Stimulated activated naive B cell treated with anti-CD40 and anti-IgM and Interleukin-4, amounts not matched to agents 10 μg/mL and 1 μg/mL and 100 μg/mL, for 72 hours (primary cell): ENCODE measurements at regions not wholly inside any gene's neighbourhood (a gene's known extent, or its start where the extent isn't known, plus 50 kb on each side); places are given as distances from the start of the nearest gene placed in this dataset.

Experiments
- ATAC-seq, 2 donors: fragments of 150-1000 bp; cut with Tn5 transposase; replicated peaks; 2 replicates each; pipeline ENCODE4 v1.10.0; 2021; ENCODE audit warnings: moderate library complexity in 1 of 2
- DNase-seq: peaks from one replicate; pipeline ENCODE4 v3.0.0; 2021
- H3K27ac Mint-ChIP-seq: one replicate; pipeline ENCODE4 v1.8.0; 2022; ENCODE audit warnings: mild to moderate bottlenecking, mixed read lengths
- H3K27me3 Mint-ChIP-seq, 2 donors: one replicate each; pipeline ENCODE4 v1.8.0; 2022; ENCODE audit warnings: mixed read lengths in 2 of 2
- H3K36me3 Mint-ChIP-seq, 2 donors: one replicate each; pipeline ENCODE4 v1.8.0; 2022; ENCODE audit warnings: mixed read lengths in 2 of 2, mild to moderate bottlenecking in 1 of 2
- H3K4me1 Mint-ChIP-seq, 2 donors: one replicate each; pipeline ENCODE4 v1.8.0; 2022; ENCODE audit warnings: mixed read lengths in 2 of 2, mild to moderate bottlenecking in 1 of 2
- H3K4me3 Mint-ChIP-seq, 2 donors: one replicate each; pipeline ENCODE4 v1.8.0; 2022; ENCODE audit warnings: mild to moderate bottlenecking in 2 of 2, mixed read lengths in 2 of 2, moderate library complexity in 1 of 2
- H3K9me3 Mint-ChIP-seq, 2 donors: one replicate each; pipeline ENCODE4 v1.8.0; 2022; ENCODE audit warnings: mixed read lengths in 2 of 2, mild to moderate bottlenecking in 1 of 2

DNA sequence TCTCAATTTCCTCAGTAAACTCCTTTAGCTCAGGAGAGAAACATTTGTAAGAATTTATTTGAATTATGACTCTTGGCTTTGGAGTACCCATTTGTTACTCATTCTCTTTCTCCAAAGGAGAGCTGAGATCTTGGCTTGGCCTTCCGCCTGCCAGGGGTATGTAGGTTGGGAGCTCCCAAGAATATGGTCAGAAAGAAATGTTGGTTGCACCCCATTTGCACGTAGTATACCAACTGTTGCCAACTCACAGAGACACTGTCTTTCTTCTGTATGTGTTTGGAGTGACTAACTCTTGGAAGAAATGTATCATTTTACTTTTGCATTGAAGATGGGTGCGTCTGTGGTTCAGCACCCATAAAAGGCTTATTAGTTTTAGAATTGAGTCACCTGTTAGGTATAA lies 708.5 kb upstream of the SORCS1 start:
- no peak for ATAC-seq
- Mint-ChIP-seq H3K36me3 (no peaks in the 10 kb centered on the region), H3K27ac (no peak overlapping the region), H3K9me3 (peaks cover 4% of the 10 kb centered on the region in 2 donors), H3K4me1 (no peaks in the 10 kb centered on the region), H3K4me3 (no peak overlapping the region), H3K27me3 (no peaks in the 10 kb centered on the region)
- DNase-seq: no peak

DNA sequence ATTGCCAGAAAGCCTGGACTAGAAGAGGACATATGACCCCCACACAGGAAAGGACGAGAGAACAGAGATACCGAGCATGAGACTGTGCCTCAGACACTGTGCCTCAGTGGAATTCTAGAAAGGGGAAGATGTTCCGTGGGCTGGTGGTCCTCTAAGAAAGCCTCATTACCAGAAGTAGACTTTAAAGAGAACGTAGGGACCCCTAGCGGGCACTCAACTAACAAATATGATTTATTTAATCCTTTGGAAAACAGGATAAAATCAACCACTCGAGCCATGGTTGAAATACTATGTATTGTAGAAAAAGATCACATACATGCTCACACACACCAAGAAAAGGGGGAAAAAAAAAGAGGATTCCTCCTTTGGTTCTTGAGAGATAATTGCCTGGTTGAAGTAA lies 701.2 kb upstream of the SORCS1 start:
- no peaks in the 10 kb centered on the region for H3K27me3 Mint-ChIP-seq
- H3K36me3 Mint-ChIP-seq: no peaks in the 10 kb centered on the region
- no peaks in the 10 kb centered on the region for H3K4me1 Mint-ChIP-seq
- DNase-seq: no peak
- H3K4me3 Mint-ChIP-seq: no peak overlapping the region
- H3K27ac Mint-ChIP-seq: no peak overlapping the region
- no peaks in the 10 kb centered on the region for H3K9me3 Mint-ChIP-seq
- ATAC-seq: no peak

DNA sequence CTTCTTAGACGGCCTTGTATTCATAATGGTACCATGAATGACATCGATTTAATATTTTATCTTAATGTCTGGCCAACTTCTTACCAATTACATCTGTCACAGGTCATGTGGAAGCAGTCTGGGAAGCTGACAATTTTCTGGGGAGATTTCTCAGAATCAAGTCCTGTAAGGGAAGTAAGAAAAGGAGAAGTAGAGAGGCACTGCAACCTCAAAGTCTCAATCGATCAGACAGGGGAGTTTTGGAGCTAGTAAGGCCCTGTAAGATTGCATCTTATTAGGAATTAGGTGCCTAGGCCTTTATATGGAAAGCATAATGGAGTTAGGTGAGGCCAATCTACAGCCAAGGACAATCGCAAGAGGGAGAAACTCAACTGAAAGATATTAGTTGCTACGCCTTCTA lies 694.6 kb upstream of the SORCS1 start:
- H3K4me3 Mint-ChIP-seq: no peak overlapping the region

GRCh38 chr10:107856047-107856315 lies 691.5 kb upstream of the SORCS1 start:
- peaks cover 1 to 4% of the 10 kb centered on the region in 2 donors for H3K9me3 Mint-ChIP-seq
- no peak for ATAC-seq

More for the DNA sequence above, 694.6 kb upstream of the SORCS1 start:
- ATAC-seq: peak; percentile 52 to 57
- Mint-ChIP-seq H3K27me3 (no peaks in the 10 kb centered on the region), H3K27ac (no peak overlapping the region), H3K36me3 (no peaks in the 10 kb centered on the region), H3K9me3 (no peaks in the 10 kb centered on the region), H3K4me1 (no peaks in the 10 kb centered on the region)
- no peak for DNase-seq

DNA sequence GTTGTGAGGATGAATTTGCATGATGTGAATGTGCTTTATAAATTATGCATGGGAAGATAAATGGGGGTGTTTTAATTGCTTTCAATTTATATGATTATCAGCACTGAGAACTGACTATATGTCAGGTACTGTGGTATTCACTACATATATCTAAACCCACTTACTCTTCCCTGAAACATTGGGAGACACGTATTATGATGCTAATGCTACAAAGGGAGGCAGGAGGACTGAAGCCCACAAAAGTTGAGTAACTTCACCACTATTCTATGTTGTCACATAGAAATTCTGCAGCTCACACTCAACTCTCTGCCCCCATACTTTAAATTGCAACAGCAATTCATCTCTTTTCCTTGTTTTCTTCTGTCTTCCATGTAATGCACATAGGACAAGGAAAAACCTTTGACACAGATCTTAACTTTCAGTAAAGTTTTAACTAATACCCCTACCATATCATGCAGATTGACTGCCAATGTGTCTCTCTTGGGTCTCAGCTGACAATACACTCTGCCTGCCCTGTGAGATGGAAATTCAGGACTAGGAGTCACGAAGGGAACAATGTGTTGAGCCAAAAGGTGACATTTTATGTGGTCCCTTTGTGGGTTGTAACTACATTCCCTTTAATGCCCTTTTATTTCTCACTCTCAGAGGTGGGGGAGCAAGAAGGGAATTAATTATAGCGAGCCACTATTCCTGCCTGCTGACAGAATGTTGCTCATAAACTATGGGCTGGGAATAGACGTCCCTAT lies 691.0 kb upstream of the SORCS1 start:
- Mint-ChIP-seq H3K27ac (no peak overlapping the region), H3K27me3 (no peaks in the 10 kb centered on the region), H3K9me3 (peaks cover 6 to 8% of the 10 kb centered on the region in 2 donors), H3K4me3 (no peak overlapping the region), H3K4me1 (no peaks in the 10 kb centered on the region), H3K36me3 (no peaks in the 10 kb centered on the region)
- DNase-seq (no peak), ATAC-seq (no peak)

More at GRCh38 chr10:107856047-107856315, 691.5 kb upstream of the SORCS1 start:
- Mint-ChIP-seq H3K4me1 (no peaks in the 10 kb centered on the region), H3K4me3 (no peak overlapping the region), H3K27me3 (no peaks in the 10 kb centered on the region), H3K36me3 (no peaks in the 10 kb centered on the region), H3K27ac (no peak overlapping the region)
- DNase-seq: no peak

- Mint-ChIP-seq H3K36me3 (no peaks in the 10 kb centered on the region), H3K4me1 (peaks cover 0 to 6% of the 10 kb centered on the region in 2 donors), H3K4me3 (no peak overlapping the region), H3K27me3 (no peaks in the 10 kb centered on the region), H3K9me3 (peaks cover 8% of the 10 kb centered on the region in 2 donors), H3K27ac (no peak overlapping the region)
- ATAC-seq (no peak), DNase-seq (no peak)
Observed at GRCh38 chr10:107848726-107849360, 684.3 kb upstream of the SORCS1 start.

DNA sequence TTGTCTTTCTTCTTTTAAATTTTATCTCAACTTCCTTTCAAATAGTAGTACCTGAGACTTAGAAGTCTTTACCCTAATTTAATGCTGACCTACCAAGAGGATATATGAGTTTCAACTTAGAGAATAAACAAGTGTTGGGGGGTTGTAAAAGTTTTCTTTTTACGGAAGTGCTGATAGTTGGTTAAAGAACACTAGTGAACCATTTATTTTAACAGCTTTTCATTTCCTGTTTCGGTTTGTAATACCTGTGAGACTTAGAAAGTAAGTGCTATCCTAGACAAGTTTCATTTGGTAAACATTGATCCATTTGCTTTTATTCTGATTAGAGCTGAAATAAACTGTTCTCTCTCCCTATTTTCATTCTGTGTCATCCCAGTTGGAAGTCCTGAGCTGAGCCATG lies 683.1 kb upstream of the SORCS1 start:
- H3K4me3 Mint-ChIP-seq: no peak overlapping the region
- peaks cover 0 to 6% of the 10 kb centered on the region in 2 donors for H3K4me1 Mint-ChIP-seq
- ATAC-seq (peak; percentile 23 to 31), DNase-seq (no peak)
- no peak overlapping the region for H3K27ac Mint-ChIP-seq
- no peaks in the 10 kb centered on the region for H3K27me3 Mint-ChIP-seq
- H3K9me3 Mint-ChIP-seq: peaks cover 8% of the 10 kb centered on the region in 2 donors
- no peaks in the 10 kb centered on the region for H3K36me3 Mint-ChIP-seq

- no peaks in the 10 kb centered on the region for H3K36me3 Mint-ChIP-seq
- no peaks in the 10 kb centered on the region for H3K27me3 Mint-ChIP-seq
- no peak overlapping the region for H3K4me3 Mint-ChIP-seq
- H3K9me3 Mint-ChIP-seq: no peaks in the 10 kb centered on the region
- no peak for DNase-seq
- H3K27ac Mint-ChIP-seq: no peak overlapping the region
- ATAC-seq: no peak
- no peaks in the 10 kb centered on the region for H3K4me1 Mint-ChIP-seq
Observed at GRCh38 chr10:107834706-107835105, 670.2 kb upstream of the SORCS1 start.

- H3K9me3 Mint-ChIP-seq: no peaks in the 10 kb centered on the region
- no peaks in the 10 kb centered on the region for H3K4me1 Mint-ChIP-seq
- H3K36me3 Mint-ChIP-seq: no peaks in the 10 kb centered on the region
- no peak overlapping the region for H3K4me3 Mint-ChIP-seq
- H3K27ac Mint-ChIP-seq: no peak overlapping the region
- H3K27me3 Mint-ChIP-seq: no peaks in the 10 kb centered on the region
- DNase-seq: no peak
- ATAC-seq: no peak
Observed at GRCh38 chr10:107831772-107832171, 667.3 kb upstream of the SORCS1 start.

DNA sequence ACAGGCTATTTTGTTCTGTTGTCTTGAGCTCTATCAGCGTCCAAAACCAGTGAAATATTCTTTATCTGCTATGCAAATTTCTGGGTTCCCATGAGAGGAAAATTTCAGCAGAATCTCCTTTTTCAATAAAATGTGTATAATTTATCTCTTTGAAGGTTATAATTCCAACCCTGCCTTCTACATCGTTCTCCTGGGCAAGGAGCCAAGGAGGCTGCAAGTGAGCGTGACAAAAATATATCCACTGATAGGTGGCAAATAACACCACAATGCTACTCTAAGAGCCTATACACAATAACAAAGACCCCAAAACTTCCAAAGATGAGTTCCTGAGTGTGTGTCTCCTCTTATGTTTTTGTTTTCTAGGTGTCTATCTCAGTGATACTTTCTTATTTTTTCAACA lies 664.7 kb upstream of the SORCS1 start:
- no peaks in the 10 kb centered on the region for H3K9me3 Mint-ChIP-seq
- no peaks in the 10 kb centered on the region for H3K4me1 Mint-ChIP-seq
- no peak overlapping the region for H3K27ac Mint-ChIP-seq
- no peaks in the 10 kb centered on the region for H3K27me3 Mint-ChIP-seq
- no peak overlapping the region for H3K4me3 Mint-ChIP-seq
- DNase-seq (no peak), ATAC-seq (no peak)
- H3K36me3 Mint-ChIP-seq: no peaks in the 10 kb centered on the region

- Mint-ChIP-seq H3K9me3 (no peaks in the 10 kb centered on the region), H3K27ac (no peak overlapping the region), H3K4me1 (no peaks in the 10 kb centered on the region), H3K27me3 (no peaks in the 10 kb centered on the region), H3K4me3 (no peak overlapping the region), H3K36me3 (no peaks in the 10 kb centered on the region)
- ATAC-seq (no peak), DNase-seq (no peak)
Observed at GRCh38 chr10:107826171-107826570, 661.7 kb upstream of the SORCS1 start.

GRCh38 chr10:107814865-107815487 lies 650.5 kb upstream of the SORCS1 start:
- DNase-seq (peak; percentile 13), ATAC-seq (peak; percentile 52 to 68)
- Mint-ChIP-seq H3K27me3 (no peaks in the 10 kb centered on the region), H3K36me3 (no peaks in the 10 kb centered on the region), H3K4me3 (no peak overlapping the region), H3K4me1 (no peaks in the 10 kb centered on the region), H3K27ac (no peak overlapping the region), H3K9me3 (no peaks in the 10 kb centered on the region)

- DNase-seq (no peak), ATAC-seq (no peak)
- no peak overlapping the region for H3K27ac Mint-ChIP-seq
- H3K36me3 Mint-ChIP-seq: no peaks in the 10 kb centered on the region
- no peaks in the 10 kb centered on the region for H3K9me3 Mint-ChIP-seq
- no peaks in the 10 kb centered on the region for H3K4me1 Mint-ChIP-seq
- H3K27me3 Mint-ChIP-seq: no peaks in the 10 kb centered on the region
- no peak overlapping the region for H3K4me3 Mint-ChIP-seq
Observed at GRCh38 chr10:107813451-107814162, 649.1 kb upstream of the SORCS1 start.

GRCh38 chr10:107809889-107810288 lies 645.4 kb upstream of the SORCS1 start:
- Mint-ChIP-seq H3K4me3 (no peak overlapping the region), H3K4me1 (no peaks in the 10 kb centered on the region), H3K27me3 (no peaks in the 10 kb centered on the region), H3K9me3 (no peaks in the 10 kb centered on the region), H3K27ac (no peak overlapping the region), H3K36me3 (no peaks in the 10 kb centered on the region)
- ATAC-seq: no peak
- DNase-seq: no peak

DNA sequence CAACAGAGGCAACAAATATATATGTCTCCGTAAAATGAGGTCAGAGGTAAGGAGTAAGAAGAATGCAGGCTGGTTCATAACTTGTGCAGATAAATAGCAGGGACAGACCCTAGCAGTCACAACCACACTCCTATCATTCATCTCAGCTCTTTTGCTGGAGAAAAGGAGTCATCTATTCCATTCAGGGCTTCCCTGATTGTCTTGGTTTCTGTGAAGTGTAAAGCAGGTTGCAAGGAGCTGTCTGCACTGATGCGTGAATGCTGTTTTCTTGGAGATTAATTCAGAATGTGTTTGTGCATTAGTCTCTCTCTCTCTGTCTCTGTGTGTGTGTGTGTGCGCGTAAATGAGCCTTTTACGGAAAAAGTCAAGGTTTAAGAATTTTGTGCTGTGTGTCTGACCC lies 643.3 kb upstream of the SORCS1 start:
- no peak for ATAC-seq
- no peak overlapping the region for H3K27ac Mint-ChIP-seq
- no peaks in the 10 kb centered on the region for H3K9me3 Mint-ChIP-seq
- no peaks in the 10 kb centered on the region for H3K4me1 Mint-ChIP-seq
- no peaks in the 10 kb centered on the region for H3K27me3 Mint-ChIP-seq
- no peak overlapping the region for H3K4me3 Mint-ChIP-seq
- no peaks in the 10 kb centered on the region for H3K36me3 Mint-ChIP-seq
- no peak for DNase-seq
